Activated CD8-positive, alpha-beta T cell treated with anti-CD3 and anti-CD28 coated beads, Interleukin-2, amount 10 ng/mL, durations not matched to agents 7 days and 5 days (primary cell): ENCODE measurements at regions not wholly inside any gene's neighbourhood (a gene's known extent, or its start where the extent isn't known, plus 50 kb on each side); places are given as distances from the start of the nearest gene placed in this dataset.

Source experiments
- ATAC-seq: fragments of 150-1000 bp; cut with Tn5 transposase; one replicate; pipeline ENCODE4 v1.10.0; 2021; ENCODE audit warnings: moderate library complexity
- CTCF ChIA-PET: fragments of 350-600 bp; sonication (Branson Sonifier 250); formaldehyde crosslinking; loops from one replicate; lab custom pipeline; 2021; ENCODE audit warnings: antibody characterized with exemption; lab: Charles Lee
- POLR2A ChIA-PET: fragments of 350-600 bp; sonication (Branson Sonifier 250); formaldehyde crosslinking; loops from one replicate; lab custom pipeline; 2021; ENCODE audit warnings: antibody characterized with exemption; lab: Charles Lee
- DNase-seq: peaks from one replicate; pipeline ENCODE4 v3.0.0-alpha.2; 2020
- H3K27ac Mint-ChIP-seq: one replicate; pipeline ENCODE4 v1.8.0; 2021; ENCODE audit warnings: mild to moderate bottlenecking, mixed read lengths
- H3K27me3 Mint-ChIP-seq: one replicate; pipeline ENCODE4 v1.8.0; 2021; ENCODE audit warnings: low read depth, mixed read lengths
- H3K36me3 Mint-ChIP-seq: one replicate; pipeline ENCODE4 v1.8.0; 2021; ENCODE audit warnings: low read depth, mixed read lengths
- H3K4me1 Mint-ChIP-seq: one replicate; pipeline ENCODE4 v1.8.0; 2021; ENCODE audit warnings: low read depth, mixed read lengths
- H3K4me3 Mint-ChIP-seq: one replicate; pipeline ENCODE4 v1.8.0; 2021; ENCODE audit warnings: mild to moderate bottlenecking, mixed read lengths
- H3K9me3 Mint-ChIP-seq: one replicate; pipeline ENCODE4 v1.8.0; 2022; ENCODE audit warnings: mixed read lengths; ENCODE audit not compliant: insufficient read depth

DNA sequence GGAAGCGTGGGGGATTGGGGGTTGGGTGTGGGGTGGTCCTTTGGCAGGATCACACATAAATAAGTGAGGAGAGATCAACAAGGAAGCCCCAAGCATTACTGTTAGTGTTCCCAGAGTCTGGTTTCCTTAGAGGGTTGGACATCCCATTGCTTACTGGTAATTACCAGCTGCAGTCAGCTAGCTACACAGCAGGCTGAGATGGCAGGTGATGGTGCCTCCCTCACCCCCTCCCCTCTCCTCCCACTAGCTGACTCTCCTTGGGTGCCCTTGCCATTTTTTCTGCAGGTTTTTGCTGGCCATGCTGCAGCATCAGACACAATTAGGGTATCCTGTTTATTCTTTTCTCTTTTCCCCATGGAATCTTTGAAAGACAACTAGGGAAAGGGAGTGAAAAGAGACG lies 107.5 kb upstream of the TLR4 start:
- ChIA-PET CTCF (no interaction called here), POLR2A (no interaction called here)
- H3K36me3 Mint-ChIP-seq: no peaks in the 10 kb centered on the region
- ATAC-seq (no peak), DNase-seq (no peak)
- H3K27me3 Mint-ChIP-seq: no peaks in the 10 kb centered on the region
- H3K4me3 Mint-ChIP-seq: no peak overlapping the region
- no peaks in the 10 kb centered on the region for H3K4me1 Mint-ChIP-seq
- no peak overlapping the region for H3K27ac Mint-ChIP-seq
- no peaks in the 10 kb centered on the region for H3K9me3 Mint-ChIP-seq

DNA sequence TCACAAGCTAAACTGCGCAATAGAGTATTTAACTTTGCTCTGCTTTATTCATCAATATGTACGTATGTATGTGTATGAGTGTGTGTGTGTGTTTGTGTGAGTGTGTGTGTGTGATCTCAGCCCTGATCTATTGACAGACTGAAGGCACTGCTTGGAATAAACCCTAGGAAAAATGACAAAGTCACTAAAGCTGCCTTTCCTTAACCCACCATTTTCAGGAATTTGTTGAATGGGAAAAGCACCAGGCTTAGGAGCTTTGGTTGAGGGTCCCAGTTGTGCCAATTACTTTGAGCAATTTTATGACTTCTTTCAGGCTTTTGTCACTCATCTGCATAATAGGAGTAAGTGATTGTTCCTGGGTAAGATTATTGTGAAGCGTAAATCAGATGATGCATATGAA lies 108.6 kb upstream of the TLR4 start:
- no peaks in the 10 kb centered on the region for H3K27me3 Mint-ChIP-seq
- H3K4me1 Mint-ChIP-seq: no peaks in the 10 kb centered on the region
- POLR2A ChIA-PET: no interaction called here
- ATAC-seq (no peak), DNase-seq (no peak)
- no peak overlapping the region for H3K27ac Mint-ChIP-seq
- CTCF ChIA-PET: no interaction called here
- no peaks in the 10 kb centered on the region for H3K36me3 Mint-ChIP-seq
- no peaks in the 10 kb centered on the region for H3K9me3 Mint-ChIP-seq
- H3K4me3 Mint-ChIP-seq: no peak overlapping the region

DNA sequence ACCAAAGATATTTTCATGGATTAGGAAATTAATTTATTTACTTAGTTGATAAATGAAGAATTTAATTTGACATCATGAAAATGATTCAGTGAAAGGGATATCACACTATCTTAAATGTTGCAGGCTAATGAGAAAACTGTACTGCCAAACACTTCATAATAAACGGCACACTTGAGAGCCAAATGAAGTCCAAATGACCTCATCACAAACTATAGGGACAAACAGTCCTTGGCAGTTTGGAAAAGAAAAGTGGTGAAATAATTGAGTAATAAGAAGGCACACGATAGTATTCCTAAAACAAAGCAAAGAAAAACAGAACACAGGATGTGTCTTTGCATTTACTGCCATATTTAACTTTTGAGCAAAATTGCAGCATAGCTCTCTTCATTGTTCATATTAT lies 116.9 kb upstream of the TLR4 start:
- Mint-ChIP-seq H3K9me3 (no peaks in the 10 kb centered on the region), H3K4me1 (no peaks in the 10 kb centered on the region), H3K4me3 (no peak overlapping the region), H3K27me3 (no peaks in the 10 kb centered on the region), H3K27ac (no peak overlapping the region), H3K36me3 (no peaks in the 10 kb centered on the region)
- ChIA-PET POLR2A (no interaction called here), CTCF (no interaction called here)
- ATAC-seq (no peak), DNase-seq (no peak)

DNA sequence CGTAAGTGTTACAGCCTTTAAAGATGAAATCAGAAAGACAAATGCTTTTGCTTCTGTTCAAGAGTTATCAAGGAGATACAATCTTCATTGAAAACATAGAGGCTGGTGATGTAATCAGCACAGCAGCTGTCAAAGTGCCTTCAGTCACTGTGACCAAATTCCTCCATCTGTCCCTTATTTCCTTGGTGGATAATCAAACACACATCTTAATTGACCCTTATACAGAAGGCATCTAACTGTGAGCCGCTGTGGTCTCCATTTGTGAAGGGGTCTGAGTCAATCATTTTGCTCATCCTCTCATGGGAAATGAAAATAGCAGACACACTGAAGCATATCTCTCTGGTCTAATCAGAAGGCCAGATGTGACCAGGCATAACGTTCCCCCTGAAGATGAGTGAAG lies 130.1 kb upstream of the TLR4 start:
- Mint-ChIP-seq H3K36me3 (no peaks in the 10 kb centered on the region), H3K4me1 (no peaks in the 10 kb centered on the region), H3K9me3 (no peaks in the 10 kb centered on the region), H3K27ac (no peak overlapping the region), H3K4me3 (no peak overlapping the region), H3K27me3 (no peaks in the 10 kb centered on the region)
- DNase-seq: no peak
- POLR2A ChIA-PET: no interaction called here
- ATAC-seq: no peak
- CTCF ChIA-PET: no interaction called here

DNA sequence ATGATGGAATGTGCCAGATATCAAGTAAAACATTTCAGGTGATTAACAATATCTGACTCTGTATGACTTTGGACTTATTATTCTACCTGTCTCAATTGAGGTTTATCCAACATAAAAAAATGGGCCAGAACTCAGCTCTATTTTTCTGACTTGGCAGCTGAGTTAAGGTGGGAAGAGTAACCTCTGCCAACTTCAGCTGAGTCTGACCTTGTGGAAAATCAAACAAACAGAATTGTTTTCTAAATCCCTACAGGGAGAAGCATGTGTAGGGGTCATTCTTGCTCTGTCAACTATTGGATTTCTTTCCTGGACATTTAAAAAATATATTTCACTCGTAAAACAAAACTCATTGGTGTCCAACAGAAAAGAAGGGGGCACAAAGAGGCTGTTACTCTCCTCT lies 139.4 kb upstream of the TLR4 start:
- Mint-ChIP-seq H3K4me3 (no peak overlapping the region), H3K36me3 (no peaks in the 10 kb centered on the region), H3K4me1 (no peaks in the 10 kb centered on the region), H3K27ac (no peak overlapping the region), H3K27me3 (no peaks in the 10 kb centered on the region), H3K9me3 (no peaks in the 10 kb centered on the region)
- ChIA-PET POLR2A (no interaction called here), CTCF (interaction anchor here (0.6 kb wide), 1 partner anchor 37 kb away, joined by 3 read pairs; no protein-coding TSS in a partner anchor)
- DNase-seq (no peak), ATAC-seq (no peak)

DNA sequence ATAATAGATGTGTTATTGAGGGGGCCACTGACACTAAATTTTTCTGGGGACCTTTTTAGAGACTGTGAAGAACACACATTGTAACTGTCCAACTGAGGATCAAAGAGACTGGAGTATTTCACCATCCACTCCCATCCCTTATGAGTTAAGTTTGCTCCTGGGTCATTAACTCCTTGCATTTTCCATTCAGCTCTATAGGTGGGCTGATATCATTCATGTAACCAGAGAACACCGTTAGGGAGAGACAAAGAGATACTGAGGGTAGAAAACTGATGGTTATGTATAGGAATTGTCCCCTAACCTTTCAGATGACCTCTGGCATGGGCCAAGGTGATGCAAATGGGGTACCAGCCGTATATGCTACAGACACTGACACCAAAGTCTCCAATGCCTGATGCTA lies 142.4 kb upstream of the TLR4 start:
- Mint-ChIP-seq H3K27me3 (no peaks in the 10 kb centered on the region), H3K36me3 (no peaks in the 10 kb centered on the region), H3K27ac (no peak overlapping the region), H3K4me1 (no peaks in the 10 kb centered on the region), H3K4me3 (no peak overlapping the region), H3K9me3 (no peaks in the 10 kb centered on the region)
- DNase-seq: no peak
- POLR2A ChIA-PET: no interaction called here
- CTCF ChIA-PET: no interaction called here
- ATAC-seq: no peak

DNA sequence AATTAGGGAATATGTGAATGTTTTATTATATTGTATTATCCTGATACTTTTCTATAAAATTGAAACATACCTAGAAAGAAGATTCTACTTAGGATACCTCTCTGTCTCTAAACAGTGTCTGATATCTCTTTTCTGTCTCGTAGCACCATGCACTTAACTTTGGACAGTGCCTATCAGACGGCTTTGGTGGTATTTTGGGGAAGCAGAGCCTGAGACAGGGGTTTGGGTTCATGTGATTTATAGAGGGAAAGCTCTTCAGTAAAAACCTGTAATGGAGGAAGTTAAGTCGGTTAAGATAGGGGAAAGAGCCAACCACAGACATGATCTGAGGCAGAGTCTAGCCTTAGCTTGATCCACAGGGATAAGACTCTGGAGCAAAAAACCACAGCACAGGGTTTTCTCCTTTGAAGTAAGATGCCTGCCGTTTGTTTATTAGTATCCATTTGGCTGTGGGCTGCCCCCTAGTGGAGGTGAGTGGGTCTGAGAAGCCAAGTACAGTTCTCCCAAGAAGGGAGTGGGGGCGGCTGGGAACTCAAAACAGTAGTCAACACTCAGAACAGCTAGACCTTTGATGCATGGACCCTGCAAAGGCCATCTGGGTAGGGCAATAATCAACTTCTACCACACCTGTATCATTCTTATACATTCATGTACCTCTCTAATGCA lies 141.2 kb upstream of the ASTN2 start:
- ChIA-PET POLR2A (no interaction called here), CTCF (interaction anchor here (1.0 kb wide), 1 partner anchor 8 kb away, joined by 3 read pairs; no protein-coding TSS in a partner anchor)
- ATAC-seq (no peak), DNase-seq (peak; percentile 46)
- H3K4me3 Mint-ChIP-seq: no peak overlapping the region
- H3K27me3 Mint-ChIP-seq: no peaks in the 10 kb centered on the region
- H3K27ac Mint-ChIP-seq: no peak overlapping the region
- no peaks in the 10 kb centered on the region for H3K36me3 Mint-ChIP-seq
- no peaks in the 10 kb centered on the region for H3K9me3 Mint-ChIP-seq
- no peaks in the 10 kb centered on the region for H3K4me1 Mint-ChIP-seq

DNA sequence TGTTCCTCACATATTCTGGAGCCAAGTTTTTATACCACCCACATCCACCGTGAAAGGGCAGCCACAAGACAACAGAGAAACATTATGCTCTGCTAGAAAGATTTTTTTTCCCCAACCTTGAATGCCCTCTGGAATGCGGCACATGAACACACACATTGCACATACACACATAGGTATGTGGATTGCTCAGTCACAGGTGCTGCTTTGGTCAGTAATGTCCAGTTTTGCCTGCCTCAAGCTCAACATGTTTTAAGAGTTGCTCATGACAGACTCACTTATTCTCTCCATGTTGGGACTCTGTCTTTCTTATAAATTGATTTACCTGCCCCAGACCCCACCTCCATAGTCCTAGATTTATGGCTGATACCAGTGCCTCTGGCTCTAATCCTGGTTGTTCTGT lies 138.0 kb upstream of the ASTN2 start:
- CTCF ChIA-PET: no interaction called here
- Mint-ChIP-seq H3K27me3 (no peaks in the 10 kb centered on the region), H3K4me1 (no peaks in the 10 kb centered on the region), H3K4me3 (no peak overlapping the region), H3K27ac (no peak overlapping the region), H3K36me3 (no peaks in the 10 kb centered on the region), H3K9me3 (no peaks in the 10 kb centered on the region)
- DNase-seq: no peak
- ATAC-seq: no peak
- POLR2A ChIA-PET: no interaction called here

DNA sequence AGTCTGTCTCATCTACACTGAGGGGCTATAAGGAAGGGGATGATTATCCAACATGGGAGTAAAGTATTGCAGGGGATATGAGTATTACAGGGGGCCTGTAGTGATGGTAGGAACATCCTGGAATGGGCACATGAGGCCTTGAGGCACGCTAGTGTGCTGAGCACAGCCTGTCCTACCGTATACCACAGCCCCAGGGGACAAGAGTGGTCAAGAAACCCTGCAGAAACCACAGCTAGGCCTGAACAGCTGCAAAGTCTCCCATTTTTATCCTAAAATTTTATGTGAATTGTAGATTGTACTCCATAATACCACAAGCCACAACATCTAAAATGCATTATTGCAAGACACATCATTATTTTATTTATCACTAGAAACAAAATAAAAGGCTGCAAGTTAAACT lies 136.3 kb upstream of the ASTN2 start:
- ChIA-PET POLR2A (no interaction called here), CTCF (no interaction called here)
- Mint-ChIP-seq H3K9me3 (no peaks in the 10 kb centered on the region), H3K36me3 (no peaks in the 10 kb centered on the region), H3K4me1 (peaks cover 6% of the 10 kb centered on the region), H3K4me3 (no peak overlapping the region), H3K27me3 (no peaks in the 10 kb centered on the region), H3K27ac (no peak overlapping the region)
- DNase-seq: no peak
- ATAC-seq: no peak

DNA sequence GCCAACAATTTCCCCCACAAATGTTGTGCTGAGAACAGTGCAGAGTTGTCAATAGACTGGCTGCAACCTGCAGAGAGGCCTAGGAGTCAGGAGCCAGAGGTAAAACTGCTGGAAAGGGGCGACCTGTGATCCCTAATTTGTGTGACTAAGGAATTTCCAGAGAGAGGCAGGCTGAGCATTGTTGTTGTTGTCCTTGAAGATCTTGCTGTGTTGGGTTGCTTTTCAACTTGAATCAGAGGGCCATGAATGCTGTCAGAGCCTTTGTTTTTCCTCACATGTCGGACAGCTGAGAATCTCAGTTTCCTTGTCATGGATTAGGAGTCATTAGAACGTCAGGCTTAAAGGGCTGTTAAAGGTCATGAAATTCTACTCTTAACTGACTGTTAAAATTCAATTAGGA lies 134.6 kb upstream of the ASTN2 start:
- no peaks in the 10 kb centered on the region for H3K36me3 Mint-ChIP-seq
- peaks cover 6% of the 10 kb centered on the region for H3K4me1 Mint-ChIP-seq
- no peak overlapping the region for H3K27ac Mint-ChIP-seq
- H3K9me3 Mint-ChIP-seq: no peaks in the 10 kb centered on the region
- ChIA-PET POLR2A (no interaction called here), CTCF (no interaction called here)
- no peak overlapping the region for H3K4me3 Mint-ChIP-seq
- ATAC-seq (no peak), DNase-seq (no peak)
- H3K27me3 Mint-ChIP-seq: no peaks in the 10 kb centered on the region

DNA sequence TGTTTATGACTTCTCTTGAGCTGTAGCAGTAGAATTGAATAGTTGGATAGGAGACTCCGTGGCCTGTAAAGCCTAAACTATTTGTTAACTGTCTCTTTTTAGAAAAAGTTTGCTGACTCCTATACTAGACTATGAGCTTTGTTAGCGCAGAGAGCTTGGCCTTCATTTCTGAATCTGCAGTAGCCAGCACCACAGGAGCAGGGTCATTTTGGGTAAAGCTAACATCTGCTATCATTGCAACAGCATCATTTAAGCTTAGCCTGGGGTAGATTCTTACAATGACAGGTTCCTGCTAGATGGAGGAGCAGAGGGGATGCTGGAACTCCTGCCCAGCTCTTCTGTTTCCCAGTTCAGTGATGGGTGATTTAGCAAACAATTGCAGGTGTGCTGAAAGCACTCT lies 133.7 kb upstream of the ASTN2 start:
- DNase-seq (no peak), ATAC-seq (no peak)
- ChIA-PET CTCF (interaction anchor here (1.3 to 1.5 kb wide), 2 partner anchors 8 to 61 kb away, joined by 3 to 8 read pairs; no protein-coding TSS in a partner anchor), POLR2A (no interaction called here)
- H3K27me3 Mint-ChIP-seq: no peaks in the 10 kb centered on the region
- no peaks in the 10 kb centered on the region for H3K9me3 Mint-ChIP-seq
- no peaks in the 10 kb centered on the region for H3K36me3 Mint-ChIP-seq
- no peak overlapping the region for H3K4me3 Mint-ChIP-seq
- H3K27ac Mint-ChIP-seq: no peak overlapping the region
- H3K4me1 Mint-ChIP-seq: peaks cover 6% of the 10 kb centered on the region

DNA sequence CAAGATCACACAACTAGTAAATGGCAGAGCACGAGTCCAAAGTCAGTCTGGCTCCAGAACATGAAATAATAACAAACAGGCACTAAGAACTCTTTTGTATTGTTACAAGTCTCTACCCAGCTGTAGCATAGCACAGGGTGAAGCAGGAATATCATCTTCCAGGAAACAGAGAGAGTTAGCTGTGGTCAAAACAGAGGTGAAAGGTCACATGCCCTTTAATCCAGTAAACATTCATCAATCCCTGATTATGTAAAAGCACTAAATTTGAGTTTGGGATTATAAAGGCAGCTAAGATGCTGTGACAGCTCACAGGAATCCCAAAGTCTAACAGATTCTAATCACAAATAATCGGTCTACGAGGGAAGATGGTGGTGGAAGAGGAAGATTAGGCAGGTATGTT lies 133.0 kb upstream of the ASTN2 start:
- H3K4me3 Mint-ChIP-seq: no peak overlapping the region
- H3K9me3 Mint-ChIP-seq: no peaks in the 10 kb centered on the region
- no peaks in the 10 kb centered on the region for H3K36me3 Mint-ChIP-seq
- no peak overlapping the region for H3K27ac Mint-ChIP-seq
- ChIA-PET CTCF (interaction anchor here (1.3 to 1.5 kb wide), 2 partner anchors 8 to 60 kb away, joined by 3 to 8 read pairs; no protein-coding TSS in a partner anchor), POLR2A (no interaction called here)
- DNase-seq (no peak), ATAC-seq (no peak)
- H3K4me1 Mint-ChIP-seq: peaks cover 6% of the 10 kb centered on the region
- H3K27me3 Mint-ChIP-seq: no peaks in the 10 kb centered on the region
